Tongue (tissue), 1 donor: ENCODE measurements at regions not wholly inside any gene's neighbourhood (a gene's known extent, or its start where the extent isn't known, plus 50 kb on each side); places are given as distances from the start of the nearest gene placed in this dataset.
"Not testable (repeated sequence)": the region's sequence is repeated elsewhere in the genome, so short reads cannot be mapped to it uniquely, and the experiment has no call there.

ENCODE experiments used
- DNase-seq: peaks from one replicate; pipeline ENCODE4 v3.0.0-alpha.2; 2015

- no peak for DNase-seq
Measured at GRCh38 chr1:5686195-5686594, 306.0 kb downstream of the NPHP4 start.

DNA sequence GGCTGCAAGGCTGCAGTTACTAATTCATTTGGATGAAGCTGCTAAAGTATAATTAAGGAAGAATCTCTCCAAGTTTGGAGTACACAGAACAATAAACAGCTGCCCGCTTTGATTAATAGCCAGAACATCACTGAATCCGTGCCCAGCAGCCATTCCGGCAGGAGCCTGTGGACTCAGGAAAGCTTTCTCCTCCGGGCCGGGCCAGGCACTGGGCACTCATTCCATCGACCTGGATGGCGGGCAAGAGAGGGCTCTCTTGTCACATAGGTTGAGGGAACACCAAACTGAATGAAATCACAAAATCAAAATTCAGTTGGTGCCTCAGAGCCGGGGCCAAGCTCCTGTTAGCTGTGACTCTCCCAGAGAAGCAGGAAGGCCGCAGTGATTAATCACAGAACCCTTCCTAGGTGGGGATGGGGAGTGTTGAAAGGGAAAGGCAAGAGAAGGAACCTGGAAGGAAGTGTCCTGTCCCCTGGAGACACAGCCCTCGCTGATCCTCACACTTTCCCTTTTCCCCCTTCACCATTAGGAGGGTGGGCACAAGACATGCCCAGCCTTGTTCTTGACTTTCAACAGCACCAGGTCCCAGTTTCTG is 306.7 kb downstream of the NPHP4 start:
- no peak for DNase-seq

DNA sequence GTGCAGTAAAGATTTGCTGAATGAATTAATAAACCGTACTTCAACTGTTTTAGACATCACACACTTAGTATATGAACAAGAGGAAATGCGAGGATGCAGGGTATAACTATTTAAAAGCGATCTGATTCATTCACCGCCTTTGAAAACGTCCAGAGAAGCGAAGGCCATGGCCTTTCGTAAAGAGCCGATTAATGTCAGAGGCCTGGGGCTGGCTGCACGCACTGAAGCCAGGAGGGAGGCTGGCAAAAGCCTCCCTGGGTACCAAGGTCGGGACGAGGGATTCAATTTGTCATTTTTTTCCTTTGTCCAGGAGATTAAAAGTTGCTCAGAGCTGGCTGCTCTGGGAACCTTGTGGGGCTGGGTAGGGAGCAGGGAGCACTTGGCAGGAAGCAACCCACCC is 307.4 kb downstream of the NPHP4 start:
- no peak for DNase-seq

DNA sequence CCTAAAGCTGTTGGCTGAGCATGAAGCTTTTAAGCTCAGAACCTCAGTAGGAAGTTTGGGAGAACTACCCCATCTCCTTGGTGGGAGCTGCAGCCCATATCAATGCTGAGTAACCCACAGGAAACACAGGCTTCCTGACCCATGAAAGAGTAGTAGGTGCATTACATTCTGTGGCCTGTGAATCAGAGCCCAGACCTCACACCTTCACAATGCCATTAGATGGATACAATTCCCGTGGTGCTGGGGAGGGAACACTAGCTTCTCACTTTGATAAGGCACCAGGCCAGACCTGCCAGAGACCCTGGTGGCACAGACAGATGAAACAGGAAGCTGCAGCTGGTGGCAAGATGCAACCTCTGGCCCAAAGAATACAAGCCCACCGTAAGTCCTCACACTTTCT is 308.8 kb downstream of the NPHP4 start:
- DNase-seq = no peak

DNA sequence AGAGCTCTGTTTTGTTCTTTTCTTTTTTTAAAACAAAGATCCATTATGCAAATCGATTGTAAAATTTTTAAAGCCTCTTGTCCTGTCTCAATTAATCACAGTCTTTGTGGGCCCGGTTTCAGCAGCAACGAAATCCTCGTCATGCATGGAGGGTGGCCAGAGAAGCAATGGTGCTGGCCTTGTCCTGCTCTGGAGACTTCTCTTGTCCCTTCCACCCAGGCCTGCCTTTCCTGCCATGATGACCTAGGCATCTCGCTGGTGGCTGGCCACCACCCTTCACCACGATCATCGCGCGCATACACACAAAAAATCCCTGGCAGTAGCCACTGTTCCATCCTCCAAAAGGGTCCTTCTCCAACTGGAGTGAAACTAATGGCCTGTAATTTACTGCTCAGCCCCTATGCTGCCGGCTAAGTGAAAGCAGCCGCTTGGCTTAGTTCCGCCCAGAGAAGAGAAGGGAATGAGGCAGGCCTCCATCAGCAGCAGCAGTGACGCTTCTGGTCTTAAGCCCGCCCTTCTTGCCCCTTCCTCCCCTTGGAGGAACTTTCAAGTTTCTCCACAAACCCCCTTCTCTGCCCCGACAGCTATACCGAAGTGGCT is 309.5 kb downstream of the NPHP4 start:
- no peak for DNase-seq

DNA sequence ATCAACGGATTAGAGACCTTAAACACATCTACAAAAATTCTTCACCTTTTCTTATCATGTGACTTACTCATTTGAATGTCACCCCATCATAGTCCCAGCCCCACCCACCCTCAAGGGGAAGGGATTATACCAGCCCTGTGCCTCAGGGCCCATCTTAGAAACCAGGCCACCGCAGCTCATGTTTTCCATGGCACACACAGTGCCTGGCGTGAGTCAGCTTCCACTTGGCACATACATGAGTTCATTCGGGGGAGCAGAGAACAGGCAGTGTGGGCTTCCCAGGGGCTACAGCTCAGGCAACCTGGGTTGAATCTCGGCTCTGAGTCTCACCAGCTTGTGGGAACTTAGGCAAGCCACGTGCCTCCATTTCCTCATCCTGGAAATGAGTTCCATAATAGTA is 310.6 kb downstream of the NPHP4 start:
- no peak for DNase-seq

GRCh38 chr1:5680600-5680999 is 311.6 kb downstream of the NPHP4 start:
- no peak for DNase-seq

DNA sequence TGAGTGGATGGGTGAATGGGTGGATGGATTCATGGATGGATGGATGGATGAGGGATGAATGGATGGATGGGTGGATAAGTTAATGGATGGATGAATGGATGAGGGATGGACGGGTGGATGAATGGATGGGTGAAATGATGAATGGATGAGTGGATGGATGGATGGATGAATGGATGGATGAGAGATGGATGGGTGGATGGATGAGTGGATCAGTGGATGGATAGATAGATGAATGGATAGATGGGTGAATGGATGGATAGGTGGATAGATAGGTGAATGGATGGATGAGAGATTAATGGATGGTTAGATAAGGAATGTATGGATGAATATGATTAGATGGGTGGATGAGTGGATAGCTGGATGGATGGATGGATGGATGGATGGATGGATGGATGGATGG is 313.5 kb downstream of the NPHP4 start:
- no peak for DNase-seq

DNA sequence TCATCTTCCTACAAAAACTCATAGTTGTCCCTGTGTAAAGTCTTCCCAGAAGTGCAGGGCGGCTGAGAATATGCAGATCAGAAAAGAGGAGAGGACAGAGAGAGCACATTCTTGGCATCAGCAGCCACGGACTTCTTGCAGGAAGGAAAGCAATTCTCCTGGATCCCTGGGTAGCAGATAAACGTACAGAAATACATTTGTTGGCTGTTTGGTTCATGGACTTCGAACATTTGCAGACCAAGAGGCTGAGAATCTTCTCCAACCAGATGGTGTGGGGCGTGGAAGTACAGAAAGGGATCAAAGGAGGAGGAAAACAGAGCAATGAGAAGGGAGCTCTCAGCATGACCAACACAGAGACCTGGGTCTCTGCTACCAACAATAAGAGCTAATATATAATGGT is 319.9 kb downstream of the NPHP4 start:
- not testable (repeated sequence) for DNase-seq

DNA sequence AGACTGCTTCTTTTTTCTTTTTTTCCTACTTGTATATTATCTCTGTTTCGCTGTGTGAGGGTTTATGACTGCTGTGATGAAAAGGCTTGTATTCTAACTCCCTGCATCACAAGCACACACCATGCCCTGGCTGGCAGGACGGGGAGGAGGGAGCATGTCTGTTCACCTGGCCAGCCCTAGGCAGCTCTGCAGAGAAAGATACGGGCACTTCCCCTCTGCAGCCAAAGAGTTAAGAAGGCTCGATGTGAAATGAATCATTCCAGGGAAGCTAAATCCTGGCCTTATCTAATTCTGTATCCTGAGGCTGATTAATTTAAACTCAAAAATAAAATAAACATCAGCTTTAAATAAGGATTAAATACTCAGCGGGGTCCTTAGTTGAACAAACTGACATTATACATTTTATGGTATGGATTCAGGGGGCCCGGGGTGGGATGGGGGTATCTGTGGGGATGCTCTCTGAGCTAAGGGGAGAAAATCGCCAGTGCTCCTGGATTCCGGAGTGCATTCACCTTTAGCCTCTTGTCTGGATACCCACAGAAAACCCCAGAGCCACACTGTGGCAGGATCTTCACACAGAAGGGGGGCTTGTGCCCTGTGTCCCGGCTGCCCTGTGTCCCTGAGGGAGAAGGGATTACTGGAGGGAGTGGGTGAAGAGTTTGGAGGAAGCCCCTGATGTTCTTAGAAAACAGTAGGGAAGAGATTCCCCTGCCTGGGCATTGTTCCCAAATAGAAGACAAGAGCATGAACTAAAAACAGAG is 321.5 kb downstream of the NPHP4 start:
- no peak for DNase-seq

DNA sequence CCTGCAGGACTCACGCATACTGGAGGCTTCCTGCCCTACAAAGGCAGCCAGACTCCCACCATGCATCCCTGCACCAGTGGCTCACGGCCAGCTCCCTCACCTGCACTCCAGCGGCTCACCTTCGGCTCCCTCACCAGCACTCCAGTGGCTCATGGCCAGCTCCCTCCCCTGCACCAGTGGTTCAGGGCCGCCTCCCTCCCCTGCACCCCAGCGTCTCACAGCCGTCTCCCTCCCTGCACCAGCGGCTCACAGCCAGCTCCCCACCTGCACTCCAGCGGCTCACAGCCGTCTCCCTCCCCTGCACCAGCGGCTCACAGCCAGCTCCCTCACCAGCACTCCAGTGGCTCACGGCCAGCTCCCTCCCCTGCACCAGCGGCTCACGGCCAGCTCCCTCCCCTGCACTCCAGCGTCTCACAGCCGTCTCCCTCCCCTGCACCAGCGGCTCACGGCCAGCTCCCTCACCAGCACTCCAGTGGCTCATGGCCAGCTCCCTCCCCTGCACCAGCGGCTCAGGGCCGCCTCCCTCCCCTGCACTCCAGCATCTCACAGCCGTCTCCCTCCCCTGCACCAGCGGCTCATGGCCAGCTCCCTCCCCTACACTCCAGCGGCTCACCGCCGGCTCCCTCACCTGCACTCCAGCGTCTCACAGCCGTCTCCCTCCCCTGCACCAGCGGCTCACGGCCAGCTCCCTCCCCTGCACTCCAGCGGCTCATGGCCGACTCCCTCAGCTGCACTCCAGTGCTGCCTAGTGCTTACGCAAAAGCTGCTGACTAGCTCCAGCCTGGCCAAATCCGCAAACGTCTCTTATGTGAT is 324.5 kb downstream of the NPHP4 start:
- no peak for DNase-seq

DNA sequence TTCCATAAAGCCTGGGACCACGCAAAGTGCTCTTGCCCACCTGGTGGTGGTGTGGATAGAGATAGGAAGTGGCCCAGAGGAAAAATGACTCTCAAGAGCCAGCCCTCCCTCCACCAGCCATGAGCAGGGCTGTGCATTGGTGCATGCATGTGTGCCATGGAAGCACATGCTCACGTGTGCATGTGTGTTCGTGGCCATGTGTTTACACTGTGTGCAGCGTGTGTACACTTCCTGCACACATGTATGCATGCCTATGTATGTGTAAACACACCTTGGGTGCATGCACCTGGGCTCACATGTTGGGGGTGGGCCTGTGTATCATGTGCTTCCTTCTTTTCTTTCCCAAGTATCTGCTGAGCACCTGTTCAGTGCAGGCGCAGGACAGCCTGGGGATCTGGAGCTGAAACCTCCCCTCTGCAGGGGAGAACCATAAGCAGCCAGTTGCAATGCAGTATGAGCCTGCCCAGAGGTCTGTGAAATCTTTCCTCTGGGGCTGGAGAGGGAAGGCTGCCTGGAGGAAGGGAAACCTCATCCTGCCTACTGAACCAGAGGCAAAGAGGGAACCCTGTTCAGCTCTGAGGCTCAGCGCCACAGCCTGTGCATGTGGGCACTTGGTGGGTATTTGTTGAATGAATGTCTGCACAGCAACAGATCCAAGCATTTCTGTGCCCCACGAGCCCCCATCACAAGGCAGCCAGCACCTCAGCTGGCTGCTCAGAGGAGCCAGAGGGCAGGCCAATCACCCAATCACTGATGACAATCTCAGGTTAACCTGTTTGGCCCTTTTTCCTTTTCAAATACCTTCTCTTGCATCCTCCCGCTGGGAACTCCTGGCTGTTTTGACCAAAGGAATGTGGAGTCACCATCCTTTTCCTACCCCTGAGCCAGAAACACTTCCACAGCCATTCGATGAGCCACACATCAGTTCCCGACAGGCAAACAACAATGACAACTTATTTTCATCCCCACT is 327.0 kb downstream of the NPHP4 start:
- no peak for DNase-seq

DNA sequence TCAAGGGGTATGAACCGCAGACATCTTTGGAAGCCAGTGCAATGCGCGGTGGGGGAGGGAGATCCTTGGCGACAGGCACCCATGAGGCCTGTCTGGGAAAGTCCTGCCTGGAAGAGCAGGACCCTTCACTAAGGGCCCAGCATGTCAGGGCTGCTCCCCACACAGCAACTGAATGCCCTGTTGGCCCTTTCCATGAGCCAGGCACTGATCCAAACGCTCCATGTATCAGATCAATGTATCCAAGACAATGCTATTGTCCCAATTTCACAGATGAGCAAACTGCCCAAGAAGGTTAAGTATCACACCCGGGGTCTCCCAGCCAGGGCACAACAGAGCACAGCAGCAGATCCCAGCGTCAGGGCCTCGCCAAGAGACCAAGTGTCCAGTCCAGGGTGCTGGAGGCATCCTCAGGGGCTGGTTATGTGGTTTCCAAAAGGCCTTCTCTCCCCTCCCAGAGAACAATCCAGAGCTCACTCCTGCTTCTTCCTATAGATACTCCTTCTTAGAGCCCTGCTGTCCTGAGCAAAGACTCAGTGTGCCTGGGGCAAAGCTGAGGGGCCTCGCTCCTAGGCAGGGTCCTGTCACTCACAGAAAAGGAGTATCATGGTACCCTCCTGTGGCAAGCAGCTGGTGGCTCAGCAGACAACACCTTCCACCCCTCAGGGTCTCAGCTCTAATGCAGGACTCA is 328.0 kb downstream of the NPHP4 start:
- no peak for DNase-seq

GRCh38 chr1:5662744-5663126 is 329.5 kb downstream of the NPHP4 start:
- DNase-seq = no peak

GRCh38 chr1:5662086-5662743 is 330.0 kb downstream of the NPHP4 start:
- no peak for DNase-seq

GRCh38 chr1:5661196-5662085 is 330.8 kb downstream of the NPHP4 start:
- DNase-seq = no peak

DNA sequence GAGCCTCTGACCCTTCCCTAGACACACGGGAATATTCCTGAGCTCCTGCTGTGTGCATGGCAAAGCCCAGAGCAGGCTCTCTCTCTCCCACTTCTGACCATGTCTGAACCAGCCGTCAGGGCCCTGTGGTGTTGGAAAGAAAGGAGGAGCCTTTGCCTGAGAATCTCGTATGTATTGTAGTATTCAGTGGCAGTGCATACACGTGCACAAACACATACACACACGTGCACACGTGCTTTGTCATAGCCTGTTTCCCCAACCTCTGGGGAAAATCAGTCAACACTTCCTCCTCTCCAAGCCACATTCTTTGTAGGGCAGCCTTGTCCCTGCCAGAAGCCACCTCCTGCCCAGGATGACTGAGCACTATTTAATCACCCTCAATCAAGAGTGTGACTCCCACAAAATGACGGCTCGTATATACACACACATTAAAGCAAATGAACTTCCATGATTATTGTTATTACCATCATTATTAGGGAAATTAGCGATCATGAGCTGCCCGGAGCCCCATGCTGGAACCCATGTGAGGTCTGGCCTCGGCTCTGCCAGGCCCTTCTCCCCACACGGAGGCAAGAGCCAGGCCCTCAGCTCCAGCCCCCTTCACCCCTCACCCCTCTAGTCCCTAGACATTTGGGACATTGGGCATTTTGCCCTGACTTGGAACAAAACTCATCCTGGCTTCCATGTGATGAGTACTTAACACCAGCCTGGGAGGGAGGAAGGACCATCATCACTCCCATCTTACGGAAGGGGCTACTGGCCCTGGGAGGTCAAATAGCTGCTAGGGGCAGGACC is 331.9 kb downstream of the NPHP4 start:
- DNase-seq = peak; percentile 15

DNA sequence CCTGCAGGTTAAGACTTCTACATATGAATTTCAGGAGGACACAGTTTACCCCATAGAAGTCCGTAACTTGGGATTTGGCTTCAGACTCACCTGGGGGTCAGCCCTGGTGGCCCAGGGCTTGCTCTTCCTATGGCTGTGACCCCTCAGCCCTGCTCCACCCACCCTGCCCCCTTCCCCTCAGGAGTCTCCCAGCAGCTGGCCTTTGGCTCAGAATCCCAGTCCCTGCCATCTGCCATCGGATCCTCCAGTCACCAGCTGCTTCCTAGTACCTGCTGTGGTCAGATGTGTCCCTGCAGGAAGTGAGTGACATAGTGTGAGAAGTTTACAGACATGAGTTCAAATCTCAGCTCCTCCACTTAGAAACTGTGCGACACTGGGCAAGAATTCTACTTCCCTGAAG is 332.6 kb downstream of the NPHP4 start:
- DNase-seq = no peak
